Activated CD4-positive, CD25-positive, alpha-beta regulatory T cell treated with anti-CD3 and anti-CD28 coated beads, Interleukin-2, amount 50 U/mL, for 72 hours (primary cell): ENCODE measurements at regions not wholly inside any gene's neighbourhood (a gene's known extent, or its start where the extent isn't known, plus 50 kb on each side); places are given as distances from the start of the nearest gene placed in this dataset.

Source experiments
- DNase-seq: peaks from one replicate; pipeline ENCODE4 v3.0.0; 2021

- no peak for DNase-seq
Measured at GRCh38 chr15:69940441-69941300, 157.0 kb downstream of the TLE3 start.

DNA sequence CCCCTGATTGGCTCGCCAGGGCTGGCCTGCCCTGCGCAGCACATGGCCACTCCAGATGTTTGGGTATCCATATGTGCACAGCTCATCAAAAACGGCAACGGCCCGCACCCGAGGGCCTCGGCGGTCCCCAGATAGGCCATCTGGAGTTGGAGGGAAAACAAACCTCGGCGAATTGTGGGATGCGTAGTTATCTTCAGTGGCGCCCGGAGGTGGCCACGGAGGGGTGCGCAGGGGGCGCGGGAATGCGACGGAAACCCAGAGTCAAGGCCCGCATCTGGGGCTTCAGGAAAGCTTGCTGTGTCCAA is 156.5 kb downstream of the TLE3 start:
- DNase-seq = no peak

GRCh38 chr15:69941706-69942495 is 155.8 kb downstream of the TLE3 start:
- no peak for DNase-seq

- no peak for DNase-seq
Measured at GRCh38 chr15:69943637-69944036, 154.1 kb downstream of the TLE3 start.

DNA sequence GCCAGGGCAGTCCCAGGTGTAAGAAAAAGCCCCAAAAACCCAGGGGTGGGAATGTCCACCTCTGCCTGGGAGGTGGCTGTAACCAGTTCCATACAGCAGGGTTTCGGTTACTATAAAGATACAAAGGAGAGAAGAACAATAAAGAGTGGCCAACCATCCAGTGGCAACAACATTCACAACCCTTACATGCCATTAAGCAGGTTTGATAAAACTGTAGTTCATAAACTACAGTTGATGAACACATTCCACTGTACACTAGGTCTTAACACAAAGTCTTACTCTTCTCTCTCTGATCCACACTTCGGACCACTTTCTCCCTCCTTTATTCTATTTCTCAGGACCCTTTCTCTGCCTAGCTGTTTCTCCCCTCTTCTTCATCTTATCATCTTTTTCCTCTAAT is 152.0 kb downstream of the TLE3 start:
- DNase-seq = no peak

DNA sequence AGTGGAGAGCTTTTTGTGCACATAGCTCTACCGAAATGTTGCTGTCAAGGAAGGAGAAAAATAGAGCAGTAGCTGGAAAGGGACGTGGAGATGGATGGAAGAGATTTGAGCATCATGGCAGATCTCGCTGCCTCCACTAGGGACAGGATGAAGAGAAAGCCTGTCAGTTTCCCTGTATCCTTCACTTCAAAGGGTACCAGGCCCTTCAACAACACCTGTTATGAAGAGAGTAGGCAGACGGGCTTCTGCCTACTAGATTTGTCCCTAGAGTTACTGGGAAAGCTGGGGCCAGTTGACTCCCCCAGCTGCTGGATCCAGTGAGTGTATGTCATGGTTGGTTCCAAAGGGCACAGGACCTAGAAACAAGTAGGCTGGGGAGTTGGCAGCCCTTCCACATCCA is 150.8 kb downstream of the TLE3 start:
- DNase-seq = no peak

DNA sequence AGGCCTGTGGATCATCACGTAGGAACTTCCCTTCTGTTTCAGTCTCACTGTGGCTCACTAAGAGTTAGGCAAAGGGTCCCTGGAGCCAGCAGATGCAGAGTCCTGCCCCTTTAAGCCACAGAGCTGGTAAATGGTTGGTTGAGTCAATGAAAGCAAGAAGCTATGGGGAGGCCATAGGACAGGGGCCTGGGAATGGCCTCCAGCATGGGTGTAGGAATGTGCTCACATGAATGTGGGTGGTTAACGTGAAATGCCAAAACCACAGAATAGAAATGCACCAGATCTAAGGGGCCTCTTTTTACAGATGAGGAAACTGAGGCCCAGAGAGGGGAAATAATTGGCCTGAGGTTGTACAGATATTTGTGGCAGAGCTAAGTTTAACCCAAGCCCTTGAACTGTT is 150.3 kb downstream of the TLE3 start:
- DNase-seq = no peak

DNA sequence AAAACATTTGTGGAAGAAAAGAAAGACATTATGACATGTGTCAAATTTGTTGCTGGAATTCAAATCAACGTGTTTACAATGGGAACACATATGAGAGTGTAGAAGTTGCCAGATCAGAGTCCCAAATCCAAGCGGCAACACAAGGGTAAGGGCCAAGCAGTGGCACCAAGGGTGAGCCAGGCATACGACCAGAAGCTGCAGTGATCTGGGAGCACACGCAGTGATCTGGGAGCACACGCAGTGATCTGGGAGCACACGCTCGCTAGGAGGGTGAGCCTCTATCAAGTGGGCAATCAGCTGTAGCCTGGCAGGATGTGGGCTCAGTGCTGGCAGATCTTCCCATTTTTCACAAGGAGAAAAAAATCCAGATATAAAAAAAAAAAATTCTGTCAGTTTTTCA is 148.2 kb downstream of the TLE3 start:
- DNase-seq = no peak

- no peak for DNase-seq
Measured at GRCh38 chr15:69951256-69951897, 146.3 kb downstream of the TLE3 start.

GRCh38 chr15:69951898-69952555 is 145.7 kb downstream of the TLE3 start:
- DNase-seq = no peak

GRCh38 chr15:69953051-69953450 is 144.7 kb downstream of the TLE3 start:
- DNase-seq = no peak

DNA sequence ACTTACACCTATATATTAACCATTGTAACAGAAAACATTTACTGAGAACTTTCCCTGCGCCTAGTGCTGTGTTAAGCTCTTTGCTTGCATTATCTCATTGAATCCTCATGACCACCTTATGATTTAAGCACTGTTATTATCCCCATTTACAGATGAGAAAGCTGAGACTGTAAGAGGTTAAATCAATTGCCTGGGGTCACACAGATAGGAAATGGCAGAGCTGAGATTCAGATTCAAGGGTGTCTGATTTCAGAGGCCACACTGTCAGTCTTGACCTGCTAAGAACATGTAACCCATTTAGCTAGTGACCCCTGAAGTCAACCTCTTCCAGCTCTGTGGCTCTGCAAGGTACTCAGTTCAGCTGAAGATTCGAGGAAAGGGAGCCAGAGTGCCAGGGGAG is 143.9 kb downstream of the TLE3 start:
- no peak for DNase-seq

GRCh38 chr15:69954666-69955065 is 143.1 kb downstream of the TLE3 start:
- DNase-seq = no peak

- no peak for DNase-seq
Measured at GRCh38 chr15:69955240-69955894, 142.3 kb downstream of the TLE3 start.

DNA sequence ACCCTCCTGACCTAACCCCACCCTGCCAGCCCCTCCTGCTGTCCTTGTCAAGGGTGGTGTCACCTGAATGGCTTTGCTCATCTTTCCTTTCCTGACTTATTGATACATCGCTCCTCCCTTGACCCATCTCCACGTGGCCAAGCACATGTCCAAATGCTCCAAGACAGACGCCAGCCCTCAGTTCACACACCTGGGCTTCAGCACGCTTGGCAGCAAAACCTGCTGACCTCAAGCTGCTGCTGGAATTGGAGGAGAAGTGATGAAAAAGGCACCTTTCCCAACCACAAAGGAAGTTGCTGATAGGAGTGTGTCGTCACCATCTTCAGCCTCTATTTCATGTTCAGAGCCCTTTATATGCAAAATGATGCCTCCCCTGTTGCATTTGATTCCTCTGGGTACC is 141.3 kb downstream of the TLE3 start:
- no peak for DNase-seq

- no peak for DNase-seq
Measured at GRCh38 chr15:69957175-69957574, 140.5 kb downstream of the TLE3 start.

- no peak for DNase-seq
Measured at GRCh38 chr15:69958496-69959084, 139.1 kb downstream of the TLE3 start.

- no peak for DNase-seq
Measured at GRCh38 chr15:69962561-69962960, 135.2 kb downstream of the TLE3 start.

DNA sequence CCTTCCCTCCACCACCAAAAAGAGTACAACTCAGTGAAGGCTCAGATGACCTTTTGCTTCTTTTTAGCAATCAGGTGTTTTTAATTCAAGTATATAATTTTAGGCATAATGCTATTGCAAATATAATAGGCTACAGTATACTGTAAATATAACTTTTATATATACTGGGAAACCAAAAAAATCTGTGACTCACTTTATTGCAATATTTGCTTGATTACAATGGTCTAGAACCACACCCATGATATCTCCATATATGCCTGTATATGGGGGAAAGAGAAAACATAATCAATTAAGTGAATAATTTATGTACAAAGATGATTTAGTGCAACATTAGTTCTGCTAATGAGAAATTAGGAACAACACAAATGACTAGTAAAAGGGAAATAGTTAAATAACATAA is 134.3 kb downstream of the TLE3 start:
- DNase-seq = no peak

DNA sequence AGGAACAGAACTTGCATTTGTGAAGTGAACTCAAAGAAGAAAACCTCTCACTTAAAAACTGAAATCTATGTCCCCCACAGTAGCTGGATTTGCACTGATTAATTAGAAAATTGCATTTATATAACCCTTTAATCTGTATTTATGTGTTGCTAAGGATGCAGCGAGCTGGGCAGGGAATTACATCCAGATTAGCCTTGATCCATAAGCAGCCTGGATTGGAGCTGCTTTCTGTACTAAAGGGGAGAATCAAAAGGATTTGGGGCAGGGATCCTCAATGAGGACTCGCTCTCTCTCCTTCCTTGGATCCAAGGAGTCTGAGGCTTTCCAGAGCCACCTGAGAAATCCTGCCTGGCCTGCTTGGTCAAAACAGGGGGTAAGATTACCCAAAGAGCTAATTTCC is 125.9 kb downstream of the TLE3 start:
- DNase-seq = no peak

- no peak for DNase-seq
Measured at GRCh38 chr15:69972436-69972835, 125.3 kb downstream of the TLE3 start.

GRCh38 chr15:69973102-69973714 is 124.5 kb downstream of the TLE3 start:
- DNase-seq = no peak
